Panc1 (cell line): ENCODE measurements at regions not wholly inside any gene's neighbourhood (a gene's known extent, or its start where the extent isn't known, plus 50 kb on each side); places are given as distances from the start of the nearest gene placed in this dataset.

Experiments used
- ATAC-seq: fragments of 200-7000 bp; cut with Tn5 transposase; 2 replicates; pipeline ENCODE4 v1.9.1; 2020; ENCODE audit warnings: mild to moderate bottlenecking, moderate library complexity
- BruUV-seq: library from RNA; stranded (reverse); fragments of 400-500 nt; replicated peaks from 2 replicates; lab custom pipeline; 2021; lab: Mats Ljungman, UMichigan
- CTCF ChIA-PET: fragments of 300-600 bp; sonication (Branson Sonifier 250); formaldehyde crosslinking; loops from one replicate; lab custom pipeline; 2022; ENCODE audit warnings: antibody characterized with exemption; lab: Charles Lee
- POLR2A ChIA-PET: fragments of 300-600 bp; sonication (Branson Sonifier 250); formaldehyde crosslinking; loops from one replicate; lab custom pipeline; 2022; ENCODE audit warnings: antibody characterized with exemption; lab: Charles Lee
- DNase-seq: peaks from one replicate; pipeline ENCODE4 v3.0.0-alpha.2; 2010; ENCODE audit warnings: low read depth, low spot score
- H3K27ac ChIP-seq: 2 replicates; pipeline ENCODE4 v1.5.1; 2011; ENCODE audit warnings: mild to moderate bottlenecking, low read length, inconsistent platforms
- H3K27me3 ChIP-seq: fragments of 200-500 bp; sonication (Bioruptor generic); 2 replicates; pipeline ENCODE4 v1.6.0; 2014; ENCODE audit warnings: low read length, inconsistent platforms; ENCODE audit not compliant: control insufficient read depth, insufficient read depth
- H3K36me3 ChIP-seq: fragments of 200-500 bp; sonication (Bioruptor generic); 2 replicates; pipeline ENCODE4 v1.5.1; 2014; ENCODE audit warnings: inconsistent platforms, mild to moderate bottlenecking, low read length, moderate library complexity; ENCODE audit not compliant: control insufficient read depth, insufficient read depth
- H3K4me1 ChIP-seq: 2 replicates; pipeline ENCODE4 v1.5.1; 2011; ENCODE audit warnings: inconsistent platforms, mild to moderate bottlenecking, low read length, moderate library complexity; ENCODE audit not compliant: control insufficient read depth, insufficient read depth
- H3K4me3 ChIP-seq, 2 experiments: 2 replicates each; pipeline ENCODE4 v1.5.1; 2011 to 2012; ENCODE audit warnings: low read depth in 2 of 2, low read length in 2 of 2, mild to moderate bottlenecking in 2 of 2, inconsistent platforms in 1 of 2, moderate library complexity in 1 of 2
- H3K9me3 ChIP-seq: fragments of 200-500 bp; sonication (Bioruptor generic); 2 replicates; pipeline ENCODE4 v1.5.1; 2014; ENCODE audit warnings: low read depth, mild to moderate bottlenecking, inconsistent platforms, low read length, moderate library complexity; ENCODE audit not compliant: control insufficient read depth, insufficient read depth
- POLR2AphosphoS5 ChIP-seq: IDR thresholded peaks from 2 replicates; pipeline ENCODE4 v1.6.1; 2012; ENCODE audit warnings: mild to moderate bottlenecking, low read depth, low read length, moderate library complexity
- SIN3A ChIP-seq: IDR thresholded peaks from 2 replicates; pipeline ENCODE4 v1.6.1; 2012; ENCODE audit warnings: low read depth, mild to moderate bottlenecking, low read length, moderate library complexity, borderline replicate concordance; ENCODE audit not compliant: insufficient read depth
- TCF7L2 ChIP-seq: IDR thresholded peaks from 2 replicates; pipeline ENCODE4 v1.6.1; 2011; ENCODE audit warnings: mild to moderate bottlenecking, low read depth, low read length, inconsistent platforms
- in situ Hi-C: cut with HindIII; loops from 2 replicates; pipeline ENCODE4 v1.10.0; 2016; ENCODE audit warnings: low sequenced_read_pairs, low pct_unique_long_range_greater_than_20kb
- intact Hi-C: fragments of 100-400 bp; cut with micrococcal nuclease; formaldehyde crosslinking; loops from one replicate; pipeline ENCODE4 v1.10.0; 2022; ENCODE audit not compliant: unreplicated experiment
- TF ChIP-seq, protein P1 (sequence below), 2 experiments: IDR thresholded peaks; 2 replicates each; pipeline ENCODE4 v1.6.1; 2011 to 2012; ENCODE audit warnings: low read depth in 2 of 2, control low read depth in 1 of 2, low read length in 1 of 2, mild to moderate bottlenecking in 1 of 2, moderate library complexity in 1 of 2; ENCODE audit not compliant: insufficient read depth in 1 of 2
- TF ChIP-seq, protein P2 (sequence below): fragments of 450-650 bp; IDR thresholded peaks from 2 replicates; pipeline ENCODE4 v1.5.1; 2017; ENCODE audit warnings: mild to moderate bottlenecking

DNA sequence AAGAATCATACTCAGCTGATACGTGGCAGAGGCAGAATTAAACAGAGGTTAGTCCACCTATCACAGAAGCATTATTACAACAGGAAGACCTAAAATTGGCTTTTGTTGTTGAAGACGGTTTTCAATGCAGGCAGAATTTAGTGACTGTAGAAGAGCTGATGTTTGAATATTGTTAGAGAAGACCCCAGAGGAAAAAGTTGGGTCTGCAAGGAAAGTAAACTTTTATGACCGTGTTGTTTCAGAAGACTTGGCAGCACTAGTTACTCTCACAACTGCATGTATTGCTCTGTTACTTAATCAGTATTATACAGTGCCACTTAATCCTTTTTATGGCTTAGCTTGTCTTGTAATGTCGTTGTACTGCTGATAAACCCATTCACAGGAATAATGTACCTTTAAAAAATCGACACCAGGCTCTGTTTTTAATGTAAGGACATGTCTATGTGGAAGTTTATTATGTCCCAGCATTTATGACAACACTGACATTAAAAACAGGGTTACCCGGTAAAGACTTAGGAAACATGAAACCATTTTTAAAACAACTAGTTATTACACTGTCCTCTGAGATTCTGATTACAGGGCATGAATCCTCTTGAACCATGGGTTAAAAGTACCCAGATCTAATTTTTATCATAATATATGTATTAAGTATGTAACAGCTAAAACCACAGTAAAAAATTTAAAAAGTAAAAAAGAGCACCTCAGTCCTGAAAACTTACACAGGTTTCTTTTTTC is 235.4 kb downstream of the TTLL7 start:
- POLR2A ChIA-PET, result no interaction called here
- intact Hi-C loops (no loop called here), in situ Hi-C loops (no loop called here)
- Histone ChIP-seq H3K27ac (no peak overlapping the region), H3K27me3 (peaks cover 34% of the 10 kb centered on the region), H3K9me3 (no peaks in the 10 kb centered on the region), H3K4me3 (no peak overlapping the region), H3K36me3 (no peaks in the 10 kb centered on the region), H3K4me1 (no peaks in the 10 kb centered on the region)
- BruUV-seq, result no TSS peak
- TF ChIP-seq SIN3A, result no peak
- TF ChIP-seq, protein P1, sequence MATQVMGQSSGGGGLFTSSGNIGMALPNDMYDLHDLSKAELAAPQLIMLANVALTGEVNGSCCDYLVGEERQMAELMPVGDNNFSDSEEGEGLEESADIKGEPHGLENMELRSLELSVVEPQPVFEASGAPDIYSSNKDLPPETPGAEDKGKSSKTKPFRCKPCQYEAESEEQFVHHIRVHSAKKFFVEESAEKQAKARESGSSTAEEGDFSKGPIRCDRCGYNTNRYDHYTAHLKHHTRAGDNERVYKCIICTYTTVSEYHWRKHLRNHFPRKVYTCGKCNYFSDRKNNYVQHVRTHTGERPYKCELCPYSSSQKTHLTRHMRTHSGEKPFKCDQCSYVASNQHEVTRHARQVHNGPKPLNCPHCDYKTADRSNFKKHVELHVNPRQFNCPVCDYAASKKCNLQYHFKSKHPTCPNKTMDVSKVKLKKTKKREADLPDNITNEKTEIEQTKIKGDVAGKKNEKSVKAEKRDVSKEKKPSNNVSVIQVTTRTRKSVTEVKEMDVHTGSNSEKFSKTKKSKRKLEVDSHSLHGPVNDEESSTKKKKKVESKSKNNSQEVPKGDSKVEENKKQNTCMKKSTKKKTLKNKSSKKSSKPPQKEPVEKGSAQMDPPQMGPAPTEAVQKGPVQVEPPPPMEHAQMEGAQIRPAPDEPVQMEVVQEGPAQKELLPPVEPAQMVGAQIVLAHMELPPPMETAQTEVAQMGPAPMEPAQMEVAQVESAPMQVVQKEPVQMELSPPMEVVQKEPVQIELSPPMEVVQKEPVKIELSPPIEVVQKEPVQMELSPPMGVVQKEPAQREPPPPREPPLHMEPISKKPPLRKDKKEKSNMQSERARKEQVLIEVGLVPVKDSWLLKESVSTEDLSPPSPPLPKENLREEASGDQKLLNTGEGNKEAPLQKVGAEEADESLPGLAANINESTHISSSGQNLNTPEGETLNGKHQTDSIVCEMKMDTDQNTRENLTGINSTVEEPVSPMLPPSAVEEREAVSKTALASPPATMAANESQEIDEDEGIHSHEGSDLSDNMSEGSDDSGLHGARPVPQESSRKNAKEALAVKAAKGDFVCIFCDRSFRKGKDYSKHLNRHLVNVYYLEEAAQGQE (IDR thresholded peaks at IDR 0.05; ENCODE audit: insufficient read depth in 1 of 2, low read depth in 2 of 2, low read length in 1 of 2), result no peak
- TF ChIP-seq TCF7L2, result no peak
- TF ChIP-seq POLR2AphosphoS5, result no peak
- TF ChIP-seq, protein P2, sequence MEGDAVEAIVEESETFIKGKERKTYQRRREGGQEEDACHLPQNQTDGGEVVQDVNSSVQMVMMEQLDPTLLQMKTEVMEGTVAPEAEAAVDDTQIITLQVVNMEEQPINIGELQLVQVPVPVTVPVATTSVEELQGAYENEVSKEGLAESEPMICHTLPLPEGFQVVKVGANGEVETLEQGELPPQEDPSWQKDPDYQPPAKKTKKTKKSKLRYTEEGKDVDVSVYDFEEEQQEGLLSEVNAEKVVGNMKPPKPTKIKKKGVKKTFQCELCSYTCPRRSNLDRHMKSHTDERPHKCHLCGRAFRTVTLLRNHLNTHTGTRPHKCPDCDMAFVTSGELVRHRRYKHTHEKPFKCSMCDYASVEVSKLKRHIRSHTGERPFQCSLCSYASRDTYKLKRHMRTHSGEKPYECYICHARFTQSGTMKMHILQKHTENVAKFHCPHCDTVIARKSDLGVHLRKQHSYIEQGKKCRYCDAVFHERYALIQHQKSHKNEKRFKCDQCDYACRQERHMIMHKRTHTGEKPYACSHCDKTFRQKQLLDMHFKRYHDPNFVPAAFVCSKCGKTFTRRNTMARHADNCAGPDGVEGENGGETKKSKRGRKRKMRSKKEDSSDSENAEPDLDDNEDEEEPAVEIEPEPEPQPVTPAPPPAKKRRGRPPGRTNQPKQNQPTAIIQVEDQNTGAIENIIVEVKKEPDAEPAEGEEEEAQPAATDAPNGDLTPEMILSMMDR, result no peak
- no peak for ATAC-seq
- CTCF ChIA-PET, result no interaction called here
- no peak for DNase-seq

DNA sequence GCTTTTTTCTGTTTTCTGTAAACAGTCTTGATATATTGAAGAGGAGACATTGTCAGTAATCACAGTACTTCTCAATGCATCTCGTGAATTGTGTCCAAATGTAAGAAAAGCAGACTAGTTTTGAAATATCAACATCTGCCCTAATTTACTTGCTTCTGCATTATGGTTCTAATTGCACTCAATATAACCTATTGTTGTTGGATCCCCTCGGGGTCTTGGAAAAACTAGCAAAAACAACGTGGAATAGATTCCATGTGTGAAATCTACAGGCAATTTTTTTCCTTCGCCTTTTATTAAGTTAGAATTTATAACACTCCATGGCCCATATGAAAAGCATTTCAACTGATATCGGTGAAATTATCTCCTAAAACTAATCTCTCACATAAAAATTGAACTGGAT is 236.5 kb downstream of the TTLL7 start:
- intact Hi-C loops, result no loop called here
- BruUV-seq, result no TSS peak
- POLR2A ChIA-PET, result no interaction called here
- in situ Hi-C loops, result no loop called here
- Histone ChIP-seq H3K4me3 (no peak overlapping the region), H3K36me3 (no peaks in the 10 kb centered on the region), H3K9me3 (no peaks in the 10 kb centered on the region), H3K27ac (no peak overlapping the region), H3K4me1 (no peaks in the 10 kb centered on the region), H3K27me3 (peaks cover 34% of the 10 kb centered on the region)
- CTCF ChIA-PET, result no interaction called here
- no peak for TF ChIP-seq SIN3A
- TF ChIP-seq TCF7L2, result no peak
- TF ChIP-seq, protein P2, result no peak
- no peak for TF ChIP-seq POLR2AphosphoS5
- TF ChIP-seq, protein P1 (IDR thresholded peaks at IDR 0.05; ENCODE audit: insufficient read depth in 1 of 2, low read depth in 2 of 2, low read length in 1 of 2), result no peak
- ATAC-seq, result no peak
- DNase-seq, result no peak
